Amniotic epithelial cell (primary cell): ENCODE measurements at regions not wholly inside any gene's neighbourhood (a gene's known extent, or its start where the extent isn't known, plus 50 kb on each side); places are given as distances from the start of the nearest gene placed in this dataset.

Experiments
- DNase-seq: peaks from one replicate; pipeline ENCODE4 v3.0.0-alpha.2; 2010; ENCODE audit warnings: low read depth

- no peak for DNase-seq
These were observed 414.8 kb upstream of the C16orf82 start for GRCh38 chr16:26651884-26652283.

GRCh38 chr16:26658486-26658885 lies 408.2 kb upstream of the C16orf82 start:
- DNase-seq: no peak

- no peak for DNase-seq
These were observed 407.8 kb upstream of the C16orf82 start for GRCh38 chr16:26658915-26659314.

GRCh38 chr16:26664086-26664485 lies 402.6 kb upstream of the C16orf82 start:
- DNase-seq: no peak

- no peak for DNase-seq
These were observed 401.4 kb upstream of the C16orf82 start for GRCh38 chr16:26665166-26665939.

GRCh38 chr16:26666486-26666885 lies 400.2 kb upstream of the C16orf82 start:
- no peak for DNase-seq

- DNase-seq: no peak
These were observed 399.4 kb upstream of the C16orf82 start for GRCh38 chr16:26667307-26667706.

DNA sequence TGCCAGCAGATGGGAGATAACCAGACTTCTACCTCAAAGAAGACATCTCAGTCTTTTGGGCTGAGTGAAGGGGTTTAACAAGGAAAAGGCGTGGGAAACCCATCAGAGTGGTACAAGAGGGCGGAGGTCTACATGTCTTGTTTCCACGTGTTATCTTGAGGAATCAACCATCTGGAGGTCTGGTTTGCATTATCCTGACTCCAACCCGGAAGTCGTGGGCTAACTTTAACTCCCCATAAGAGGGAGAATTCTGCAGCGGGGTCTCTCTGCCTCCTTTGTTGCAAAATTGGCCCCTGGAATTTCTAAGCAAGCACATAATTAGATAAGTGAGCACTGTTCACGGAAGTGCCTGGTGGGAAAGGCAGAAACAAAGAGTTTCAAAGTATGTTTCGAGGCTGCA lies 398.7 kb upstream of the C16orf82 start:
- DNase-seq: no peak

GRCh38 chr16:26672206-26672605 lies 394.5 kb upstream of the C16orf82 start:
- no peak for DNase-seq

GRCh38 chr16:26673011-26673410 lies 393.7 kb upstream of the C16orf82 start:
- DNase-seq: no peak

DNA sequence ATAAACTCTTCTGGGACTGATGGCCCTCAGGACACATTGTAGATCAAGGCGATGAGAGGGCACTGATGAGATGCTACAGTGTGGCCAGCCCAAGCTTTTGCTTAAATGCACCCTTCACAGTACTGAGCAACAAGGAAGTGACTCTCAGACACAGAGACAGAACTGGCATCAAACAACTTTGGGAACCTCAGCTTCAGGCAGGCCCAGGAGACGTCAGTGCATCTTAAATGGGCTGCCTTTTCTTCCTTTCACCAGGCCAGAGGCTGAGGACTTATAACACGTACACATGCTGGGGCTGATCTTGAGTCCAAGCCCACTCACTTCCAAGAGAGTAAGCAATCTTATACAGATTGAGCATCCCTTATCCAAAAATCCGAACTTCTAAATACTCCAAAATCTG lies 386.1 kb upstream of the C16orf82 start:
- no peak for DNase-seq

GRCh38 chr16:26688105-26688504 lies 378.6 kb upstream of the C16orf82 start:
- no peak for DNase-seq

DNA sequence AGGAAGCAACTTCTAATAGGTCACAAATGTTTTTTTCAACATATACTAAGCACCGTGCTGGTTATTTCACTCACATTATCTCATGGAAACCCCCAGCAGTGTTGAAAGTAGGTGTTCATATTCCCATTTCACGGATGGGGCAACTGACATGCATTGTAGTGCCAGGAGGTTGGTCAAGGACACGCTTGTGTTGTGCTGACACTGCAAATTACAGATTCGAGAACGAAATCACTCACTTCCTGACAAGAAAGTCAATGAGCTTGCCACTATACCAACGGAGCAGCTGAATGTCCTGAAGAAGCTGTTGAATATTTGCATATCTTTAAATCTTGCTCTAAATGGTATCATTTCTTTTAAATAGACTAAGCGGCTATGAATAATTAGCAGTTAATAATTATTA lies 378.0 kb upstream of the C16orf82 start:
- DNase-seq: no peak

- DNase-seq: no peak
These were observed 374.1 kb upstream of the C16orf82 start for GRCh38 chr16:26692658-26693057.

DNA sequence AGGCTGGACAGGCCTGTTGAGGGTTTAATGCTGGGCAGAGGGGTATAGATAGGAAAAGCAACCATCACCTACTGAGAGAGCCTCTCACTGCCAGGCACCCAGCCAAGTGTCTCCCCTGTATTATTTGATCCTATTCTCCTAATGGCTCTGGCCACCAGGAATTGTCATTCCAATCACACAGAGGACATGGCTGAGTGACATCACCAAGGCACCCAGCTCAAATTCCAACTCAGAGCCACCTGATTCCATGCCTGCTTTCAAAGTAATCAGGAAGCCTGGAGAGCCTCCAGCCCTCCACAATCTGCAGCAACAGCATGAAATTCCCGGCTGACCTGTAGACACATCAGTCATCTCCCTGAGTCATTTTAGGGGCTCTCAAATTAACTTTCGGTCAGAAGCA lies 368.9 kb upstream of the C16orf82 start:
- DNase-seq: no peak

GRCh38 chr16:26700250-26700649 lies 366.5 kb upstream of the C16orf82 start:
- no peak for DNase-seq

DNA sequence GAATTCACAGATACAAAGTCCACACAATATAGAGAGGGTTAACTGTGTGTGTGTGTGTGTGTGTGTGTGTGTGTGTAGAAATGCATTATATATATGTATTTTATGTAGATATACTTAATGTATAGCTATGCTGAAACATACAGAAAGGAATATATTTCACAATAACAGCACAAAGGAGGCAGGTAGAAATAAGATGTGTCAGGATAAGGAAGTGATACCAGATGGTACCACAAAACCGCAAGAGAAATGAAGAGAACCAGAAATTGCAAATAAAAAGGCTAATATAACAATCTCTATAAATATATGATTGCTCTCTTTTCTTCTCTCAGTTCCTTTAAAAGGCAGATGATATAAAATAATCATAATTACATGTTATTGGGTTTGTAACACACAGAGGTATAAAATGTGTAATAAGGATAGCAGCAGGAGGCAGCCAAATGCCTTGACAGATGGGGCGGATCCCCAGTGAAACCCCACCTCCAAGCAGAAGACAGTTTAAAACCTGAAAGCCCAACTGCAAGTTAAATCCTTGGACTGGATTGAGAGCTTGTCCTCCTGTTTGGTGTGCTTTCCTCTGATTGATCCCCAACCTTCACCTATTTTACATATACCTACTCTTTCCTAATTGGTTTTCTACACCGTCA lies 365.4 kb upstream of the C16orf82 start:
- no peak for DNase-seq

GRCh38 chr16:26705346-26705745 lies 361.4 kb upstream of the C16orf82 start:
- no peak for DNase-seq

DNA sequence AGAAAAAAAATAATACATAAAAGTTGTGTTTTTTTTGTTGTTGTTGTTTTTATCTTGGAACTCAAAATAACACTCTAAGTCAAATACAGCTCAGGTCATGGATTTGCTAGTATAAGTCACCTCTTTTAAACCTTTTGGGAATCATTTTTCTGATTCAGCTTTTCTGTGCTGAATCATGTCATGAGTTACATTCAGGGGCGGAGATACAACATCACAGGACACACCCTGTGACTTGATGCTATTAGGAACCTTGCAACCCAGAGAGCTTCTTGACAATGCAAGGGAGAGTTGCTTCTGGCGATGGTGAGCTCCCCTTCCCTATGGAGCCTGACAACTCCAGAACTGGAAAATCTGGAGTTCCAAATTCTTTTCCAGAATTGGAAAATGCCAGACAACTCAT lies 358.3 kb upstream of the C16orf82 start:
- DNase-seq: no peak

DNA sequence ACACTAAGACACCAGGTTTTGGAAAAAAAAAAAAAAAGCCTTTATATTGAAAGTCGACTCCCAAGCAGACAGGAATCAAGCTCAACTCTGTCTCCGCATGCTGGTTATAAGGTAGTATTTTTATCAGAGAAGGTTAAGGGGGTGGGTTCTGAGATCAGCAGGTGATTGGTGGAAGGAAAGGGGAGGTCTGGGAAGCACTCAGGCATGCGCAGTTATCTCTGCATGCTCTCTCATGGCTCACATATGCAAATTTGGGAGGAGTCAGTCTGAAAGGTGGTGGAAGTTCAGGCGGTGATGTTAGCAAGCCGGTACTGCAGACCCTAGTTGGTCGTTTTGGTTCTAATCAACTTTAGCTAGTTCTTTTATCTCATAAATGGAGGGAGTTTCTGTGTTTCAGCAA lies 357.6 kb upstream of the C16orf82 start:
- no peak for DNase-seq

DNA sequence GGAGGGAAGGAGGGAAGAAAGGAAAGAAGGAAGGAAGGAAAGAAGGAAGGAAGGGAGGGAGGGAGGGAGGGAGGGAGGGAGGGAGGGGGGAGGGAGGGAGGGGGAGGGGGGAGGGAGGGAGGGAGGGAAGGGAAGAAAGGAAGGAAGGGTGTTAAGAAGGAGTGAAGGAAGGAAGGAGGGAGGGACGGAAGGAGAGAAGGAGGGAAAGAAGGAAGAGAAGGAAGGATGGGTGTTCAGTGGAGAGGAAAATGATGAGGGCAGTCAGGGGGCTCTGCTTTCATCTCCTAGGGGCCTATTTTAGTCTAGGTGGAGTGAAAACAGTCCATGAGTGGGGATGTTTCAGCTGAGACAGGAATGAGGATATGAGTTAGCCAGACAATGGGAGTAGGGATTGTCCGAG lies 357.0 kb upstream of the C16orf82 start:
- DNase-seq: no peak

GRCh38 chr16:26710450-26710849 lies 356.3 kb upstream of the C16orf82 start:
- no peak for DNase-seq

DNA sequence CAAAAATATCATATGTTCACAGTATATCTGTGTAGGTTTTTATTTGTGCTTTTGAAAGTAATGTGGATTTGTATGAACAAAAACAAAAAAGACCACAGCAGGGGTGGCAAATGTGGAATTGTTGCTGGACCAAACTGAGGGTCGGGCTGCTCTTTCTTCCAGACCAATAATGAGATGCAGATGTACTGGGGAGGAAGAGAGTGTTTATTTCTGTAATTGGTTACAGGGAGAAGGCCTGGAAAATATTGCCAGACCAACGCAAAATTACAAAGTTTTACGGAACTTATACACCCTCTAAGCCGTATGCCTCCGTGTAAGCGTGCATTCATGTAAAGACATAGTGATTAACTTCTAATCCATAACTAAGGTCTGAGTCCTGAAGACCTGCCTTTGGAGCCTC lies 353.9 kb upstream of the C16orf82 start:
- DNase-seq: no peak

DNA sequence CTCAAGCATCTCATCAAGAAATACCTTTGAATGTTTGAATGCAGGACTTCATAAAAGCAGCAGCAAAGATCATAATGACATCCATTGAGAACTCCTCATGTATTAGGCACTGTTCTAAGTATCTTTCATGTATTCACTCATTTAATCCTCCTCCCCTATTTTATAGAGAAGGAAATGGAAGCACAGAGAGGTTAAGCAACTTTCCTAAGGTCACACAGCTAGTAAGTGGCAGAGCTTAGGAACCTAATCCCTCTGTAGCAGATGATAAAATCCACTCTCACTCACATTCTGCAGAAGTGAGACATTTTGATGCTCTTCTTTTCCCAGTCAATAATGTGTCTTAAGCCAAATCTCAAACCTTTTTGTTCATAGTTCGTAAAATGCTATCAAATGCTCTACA lies 350.8 kb upstream of the C16orf82 start:
- DNase-seq: no peak
